Panc1 (cell line): ENCODE measurements at regions not wholly inside any gene's neighbourhood (a gene's known extent, or its start where the extent isn't known, plus 50 kb on each side); places are given as distances from the start of the nearest gene placed in this dataset.

ENCODE experiments used
- ATAC-seq: fragments of 200-7000 bp; cut with Tn5 transposase; 2 replicates; pipeline ENCODE4 v1.9.1; 2020; ENCODE audit warnings: mild to moderate bottlenecking, moderate library complexity
- BruUV-seq: library from RNA; stranded (reverse); fragments of 400-500 nt; replicated peaks from 2 replicates; lab custom pipeline; 2021; lab: Mats Ljungman, UMichigan
- CTCF ChIA-PET: fragments of 300-600 bp; sonication (Branson Sonifier 250); formaldehyde crosslinking; loops from one replicate; lab custom pipeline; 2022; ENCODE audit warnings: antibody characterized with exemption; lab: Charles Lee
- POLR2A ChIA-PET: fragments of 300-600 bp; sonication (Branson Sonifier 250); formaldehyde crosslinking; loops from one replicate; lab custom pipeline; 2022; ENCODE audit warnings: antibody characterized with exemption; lab: Charles Lee
- DNase-seq: peaks from one replicate; pipeline ENCODE4 v3.0.0-alpha.2; 2010; ENCODE audit warnings: low read depth, low spot score
- H3K27ac ChIP-seq: 2 replicates; pipeline ENCODE4 v1.5.1; 2011; ENCODE audit warnings: mild to moderate bottlenecking, low read length, inconsistent platforms
- H3K27me3 ChIP-seq: fragments of 200-500 bp; sonication (Bioruptor generic); 2 replicates; pipeline ENCODE4 v1.6.0; 2014; ENCODE audit warnings: low read length, inconsistent platforms; ENCODE audit not compliant: control insufficient read depth, insufficient read depth
- H3K36me3 ChIP-seq: fragments of 200-500 bp; sonication (Bioruptor generic); 2 replicates; pipeline ENCODE4 v1.5.1; 2014; ENCODE audit warnings: inconsistent platforms, mild to moderate bottlenecking, low read length, moderate library complexity; ENCODE audit not compliant: control insufficient read depth, insufficient read depth
- H3K4me1 ChIP-seq: 2 replicates; pipeline ENCODE4 v1.5.1; 2011; ENCODE audit warnings: inconsistent platforms, mild to moderate bottlenecking, low read length, moderate library complexity; ENCODE audit not compliant: control insufficient read depth, insufficient read depth
- H3K4me3 ChIP-seq, 2 experiments: 2 replicates each; pipeline ENCODE4 v1.5.1; 2011 to 2012; ENCODE audit warnings: low read depth in 2 of 2, low read length in 2 of 2, mild to moderate bottlenecking in 2 of 2, inconsistent platforms in 1 of 2, moderate library complexity in 1 of 2
- H3K9me3 ChIP-seq: fragments of 200-500 bp; sonication (Bioruptor generic); 2 replicates; pipeline ENCODE4 v1.5.1; 2014; ENCODE audit warnings: low read depth, mild to moderate bottlenecking, inconsistent platforms, low read length, moderate library complexity; ENCODE audit not compliant: control insufficient read depth, insufficient read depth
- CTCF ChIP-seq: fragments of 450-650 bp; IDR thresholded peaks from 2 replicates; pipeline ENCODE4 v1.5.1; 2017; ENCODE audit warnings: mild to moderate bottlenecking
- POLR2AphosphoS5 ChIP-seq: IDR thresholded peaks from 2 replicates; pipeline ENCODE4 v1.6.1; 2012; ENCODE audit warnings: mild to moderate bottlenecking, low read depth, low read length, moderate library complexity
- SIN3A ChIP-seq: IDR thresholded peaks from 2 replicates; pipeline ENCODE4 v1.6.1; 2012; ENCODE audit warnings: low read depth, mild to moderate bottlenecking, low read length, moderate library complexity, borderline replicate concordance; ENCODE audit not compliant: insufficient read depth
- TCF7L2 ChIP-seq: IDR thresholded peaks from 2 replicates; pipeline ENCODE4 v1.6.1; 2011; ENCODE audit warnings: mild to moderate bottlenecking, low read depth, low read length, inconsistent platforms
- in situ Hi-C: cut with HindIII; loops from 2 replicates; pipeline ENCODE4 v1.10.0; 2016; ENCODE audit warnings: low sequenced_read_pairs, low pct_unique_long_range_greater_than_20kb
- intact Hi-C: fragments of 100-400 bp; cut with micrococcal nuclease; formaldehyde crosslinking; loops from one replicate; pipeline ENCODE4 v1.10.0; 2022; ENCODE audit not compliant: unreplicated experiment
- TF ChIP-seq, protein P1 (sequence below), 2 experiments: IDR thresholded peaks; 2 replicates each; pipeline ENCODE4 v1.6.1; 2011 to 2012; ENCODE audit warnings: low read depth in 2 of 2, control low read depth in 1 of 2, low read length in 1 of 2, mild to moderate bottlenecking in 1 of 2, moderate library complexity in 1 of 2; ENCODE audit not compliant: insufficient read depth in 1 of 2

DNA sequence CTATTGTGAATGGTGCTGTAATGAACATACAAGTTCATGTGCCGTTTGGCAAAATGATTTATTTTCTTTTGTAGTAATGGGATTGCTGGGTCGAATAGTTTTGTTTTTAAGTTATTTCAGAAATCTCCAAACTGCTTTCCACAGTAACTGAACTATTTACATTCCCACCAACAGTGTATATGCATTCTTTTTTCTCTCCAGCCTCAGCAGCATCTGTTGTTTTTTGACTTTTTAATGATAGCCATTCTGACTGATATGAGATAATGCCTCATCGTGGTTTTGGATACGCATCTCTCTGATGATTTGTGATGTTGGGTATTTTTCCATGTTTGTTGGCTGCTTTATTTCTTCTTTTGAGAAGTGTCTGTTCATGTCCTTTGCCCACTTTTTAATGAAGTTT, 246.3 kb upstream of the ADGRL3 start:
- no peaks in the 10 kb centered on the region for H3K27me3 ChIP-seq
- no peaks in the 10 kb centered on the region for H3K36me3 ChIP-seq
- POLR2A ChIA-PET = no interaction called here
- H3K4me1 ChIP-seq = no peaks in the 10 kb centered on the region
- no peaks in the 10 kb centered on the region for H3K9me3 ChIP-seq
- CTCF ChIA-PET = no interaction called here
- intact Hi-C loops = no loop called here
- H3K27ac ChIP-seq = no peak overlapping the region
- in situ Hi-C loops = no loop called here
- ATAC-seq (no peak), DNase-seq (no peak)
- H3K4me3 ChIP-seq = no peak overlapping the region
- TF ChIP-seq TCF7L2 (no peak), CTCF (no peak), POLR2AphosphoS5 (no peak), SIN3A (no peak)
- TF ChIP-seq, protein P1, sequence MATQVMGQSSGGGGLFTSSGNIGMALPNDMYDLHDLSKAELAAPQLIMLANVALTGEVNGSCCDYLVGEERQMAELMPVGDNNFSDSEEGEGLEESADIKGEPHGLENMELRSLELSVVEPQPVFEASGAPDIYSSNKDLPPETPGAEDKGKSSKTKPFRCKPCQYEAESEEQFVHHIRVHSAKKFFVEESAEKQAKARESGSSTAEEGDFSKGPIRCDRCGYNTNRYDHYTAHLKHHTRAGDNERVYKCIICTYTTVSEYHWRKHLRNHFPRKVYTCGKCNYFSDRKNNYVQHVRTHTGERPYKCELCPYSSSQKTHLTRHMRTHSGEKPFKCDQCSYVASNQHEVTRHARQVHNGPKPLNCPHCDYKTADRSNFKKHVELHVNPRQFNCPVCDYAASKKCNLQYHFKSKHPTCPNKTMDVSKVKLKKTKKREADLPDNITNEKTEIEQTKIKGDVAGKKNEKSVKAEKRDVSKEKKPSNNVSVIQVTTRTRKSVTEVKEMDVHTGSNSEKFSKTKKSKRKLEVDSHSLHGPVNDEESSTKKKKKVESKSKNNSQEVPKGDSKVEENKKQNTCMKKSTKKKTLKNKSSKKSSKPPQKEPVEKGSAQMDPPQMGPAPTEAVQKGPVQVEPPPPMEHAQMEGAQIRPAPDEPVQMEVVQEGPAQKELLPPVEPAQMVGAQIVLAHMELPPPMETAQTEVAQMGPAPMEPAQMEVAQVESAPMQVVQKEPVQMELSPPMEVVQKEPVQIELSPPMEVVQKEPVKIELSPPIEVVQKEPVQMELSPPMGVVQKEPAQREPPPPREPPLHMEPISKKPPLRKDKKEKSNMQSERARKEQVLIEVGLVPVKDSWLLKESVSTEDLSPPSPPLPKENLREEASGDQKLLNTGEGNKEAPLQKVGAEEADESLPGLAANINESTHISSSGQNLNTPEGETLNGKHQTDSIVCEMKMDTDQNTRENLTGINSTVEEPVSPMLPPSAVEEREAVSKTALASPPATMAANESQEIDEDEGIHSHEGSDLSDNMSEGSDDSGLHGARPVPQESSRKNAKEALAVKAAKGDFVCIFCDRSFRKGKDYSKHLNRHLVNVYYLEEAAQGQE (IDR thresholded peaks at IDR 0.05; ENCODE audit: insufficient read depth in 1 of 2, low read depth in 2 of 2, low read length in 1 of 2) = no peak
- BruUV-seq = no TSS peak

DNA sequence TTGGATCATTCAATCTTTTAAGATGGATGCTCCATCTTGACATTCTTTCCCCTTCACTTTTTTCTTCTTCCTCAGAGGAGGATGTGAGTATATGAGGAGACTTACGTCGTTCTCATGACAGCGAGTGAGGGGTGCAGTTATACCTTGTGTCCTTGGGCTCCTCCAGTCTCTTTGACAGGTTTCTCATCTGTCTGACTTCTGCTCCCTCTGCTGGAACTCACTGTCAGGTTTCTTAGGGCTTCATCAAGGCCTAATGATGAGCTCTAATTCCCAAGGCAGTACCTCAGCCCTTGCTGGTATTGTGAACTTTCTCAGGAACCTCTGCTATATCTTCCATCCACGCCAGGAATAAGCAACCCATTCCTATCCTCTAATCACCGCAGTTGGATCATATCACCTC, 237.8 kb upstream of the ADGRL3 start:
- CTCF ChIA-PET = no interaction called here
- POLR2A ChIA-PET = no interaction called here
- BruUV-seq = no TSS peak
- no peaks in the 10 kb centered on the region for H3K27me3 ChIP-seq
- TF ChIP-seq CTCF (no peak), TCF7L2 (no peak), SIN3A (no peak), POLR2AphosphoS5 (no peak)
- TF ChIP-seq, protein P1 (IDR thresholded peaks at IDR 0.05; ENCODE audit: insufficient read depth in 1 of 2, low read depth in 2 of 2, low read length in 1 of 2) = no peak
- H3K36me3 ChIP-seq = no peaks in the 10 kb centered on the region
- no peak overlapping the region for H3K4me3 ChIP-seq
- in situ Hi-C loops = no loop called here
- intact Hi-C loops = no loop called here
- no peak for ATAC-seq
- H3K9me3 ChIP-seq = no peaks in the 10 kb centered on the region
- H3K4me1 ChIP-seq = no peaks in the 10 kb centered on the region
- H3K27ac ChIP-seq = no peak overlapping the region
- no peak for DNase-seq
